ENCODE measurements at regions not wholly inside any gene's neighbourhood (a gene's known extent, or its start where the extent isn't known, plus 50 kb on each side); places are given as distances from the start of the nearest gene placed in this dataset.

DNA sequence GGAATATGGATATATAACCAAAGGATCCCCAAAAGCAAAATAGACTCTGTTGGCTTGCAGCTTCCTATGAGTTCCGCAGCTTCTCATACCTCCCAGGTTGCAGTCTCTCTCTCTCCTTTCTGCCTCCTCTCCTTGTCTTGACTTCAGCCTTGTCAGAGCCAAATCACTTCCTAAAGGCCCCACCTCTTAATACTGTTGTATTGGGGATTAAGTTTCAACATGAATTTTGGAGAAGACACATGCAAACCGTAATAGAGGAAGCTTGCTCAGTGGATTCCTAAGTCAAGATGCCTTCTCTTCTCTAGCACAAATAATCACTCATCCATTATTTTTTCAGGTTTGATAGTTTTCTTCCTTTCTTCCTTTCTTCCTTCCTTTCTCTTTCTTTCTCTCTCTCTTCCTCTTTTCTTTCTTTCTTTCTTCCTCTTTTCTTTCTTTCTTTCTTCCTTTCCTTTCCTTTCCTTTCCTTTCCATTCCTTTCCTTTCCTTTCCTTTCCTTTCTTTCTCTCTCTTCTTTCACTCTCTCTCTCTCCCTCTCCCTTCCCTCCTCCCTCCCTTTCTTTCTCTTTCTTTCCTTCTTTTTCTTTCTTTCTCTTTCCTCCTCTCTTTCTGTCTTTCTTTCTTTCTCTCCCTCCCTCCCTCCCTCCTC lies 411.3 kb upstream of the TPM1 start:
- POLR2A ChIA-PET (ENCODE audit: low non-redundant PET): no interaction called here

DNA sequence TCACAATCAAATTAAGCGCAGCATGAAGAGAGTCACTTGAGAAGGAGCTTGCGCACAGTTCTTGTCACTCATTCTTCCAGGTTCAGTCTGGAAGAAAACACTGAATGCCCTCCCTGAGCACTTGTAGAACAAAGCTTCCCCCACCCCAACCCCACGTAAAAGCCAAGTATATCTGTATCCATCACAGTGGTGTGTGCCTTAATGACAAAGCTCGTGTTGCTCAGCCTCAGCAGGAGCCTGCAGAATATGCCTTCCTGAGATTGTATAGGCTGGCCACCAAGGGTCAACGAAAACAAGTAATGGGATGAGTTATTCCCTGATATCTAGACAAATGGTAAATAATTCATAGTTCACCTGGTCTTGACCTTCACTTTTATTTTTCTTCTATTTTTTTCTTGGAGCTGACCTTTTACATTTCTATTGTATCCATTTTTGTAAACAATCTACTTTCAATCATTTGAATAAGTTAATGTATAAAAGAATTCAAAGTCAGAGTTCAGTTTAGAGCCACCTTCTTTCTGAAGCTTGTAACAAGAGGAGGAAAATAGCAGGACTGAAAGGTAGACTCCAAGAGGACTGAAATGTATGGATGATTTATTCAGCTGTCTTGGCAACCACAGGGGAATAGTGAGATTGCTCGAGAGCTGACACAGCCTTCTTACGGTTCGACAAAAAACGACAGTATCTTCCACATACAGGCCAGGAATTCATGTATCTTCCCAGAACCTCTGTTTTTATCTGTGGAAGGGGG lies 405.5 kb upstream of the TPM1 start:
- Histone ChIP-seq H3K36me3 (ENCODE audit: insufficient read depth, low read length, poor library complexity, severe bottlenecking) (no peaks in the 10 kb centered on the region), H3K4me1 (ENCODE audit: insufficient read depth, low read length, poor library complexity, severe bottlenecking) (no peaks in the 10 kb centered on the region), H3K27ac (ENCODE audit: low read depth, low read length, poor library complexity, severe bottlenecking) (no peak overlapping the region), H3K4me3 (ENCODE audit: low read depth, low read length, poor library complexity, severe bottlenecking) (no peak overlapping the region), H3K27me3 (replicated peaks; ENCODE audit: insufficient read depth, low read depth, low read length, poor library complexity) (no peaks in the 10 kb centered on the region), H3K9me3 (ENCODE audit: low read depth, low read length, poor library complexity, severe bottlenecking) (no peaks in the 10 kb centered on the region)
- TF ChIP-seq, protein P1, sequence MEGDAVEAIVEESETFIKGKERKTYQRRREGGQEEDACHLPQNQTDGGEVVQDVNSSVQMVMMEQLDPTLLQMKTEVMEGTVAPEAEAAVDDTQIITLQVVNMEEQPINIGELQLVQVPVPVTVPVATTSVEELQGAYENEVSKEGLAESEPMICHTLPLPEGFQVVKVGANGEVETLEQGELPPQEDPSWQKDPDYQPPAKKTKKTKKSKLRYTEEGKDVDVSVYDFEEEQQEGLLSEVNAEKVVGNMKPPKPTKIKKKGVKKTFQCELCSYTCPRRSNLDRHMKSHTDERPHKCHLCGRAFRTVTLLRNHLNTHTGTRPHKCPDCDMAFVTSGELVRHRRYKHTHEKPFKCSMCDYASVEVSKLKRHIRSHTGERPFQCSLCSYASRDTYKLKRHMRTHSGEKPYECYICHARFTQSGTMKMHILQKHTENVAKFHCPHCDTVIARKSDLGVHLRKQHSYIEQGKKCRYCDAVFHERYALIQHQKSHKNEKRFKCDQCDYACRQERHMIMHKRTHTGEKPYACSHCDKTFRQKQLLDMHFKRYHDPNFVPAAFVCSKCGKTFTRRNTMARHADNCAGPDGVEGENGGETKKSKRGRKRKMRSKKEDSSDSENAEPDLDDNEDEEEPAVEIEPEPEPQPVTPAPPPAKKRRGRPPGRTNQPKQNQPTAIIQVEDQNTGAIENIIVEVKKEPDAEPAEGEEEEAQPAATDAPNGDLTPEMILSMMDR (conservative IDR thresholded peaks at IDR 0.05; ENCODE audit: low read depth, low read length): no peak
- no peak for TF ChIP-seq EZH2 (IDR thresholded peaks at IDR 0.05; ENCODE audit: borderline replicate concordance, low read depth, low read length, poor library complexity, severe bottlenecking)
- no peak for DNase-seq (ENCODE audit: low spot score)
- CTCF ChIA-PET: no interaction called here
- no TSS peak for BruUV-seq (replicated peaks)
- POLR2A ChIA-PET (ENCODE audit: low non-redundant PET): no interaction called here
- intact Hi-C loops (cut with micrococcal nuclease; ENCODE audit: unreplicated experiment): no loop called here

More for the DNA sequence above, 411.3 kb upstream of the TPM1 start:
- Histone ChIP-seq H3K27ac (ENCODE audit: low read depth, low read length, poor library complexity, severe bottlenecking) (no peak overlapping the region), H3K9me3 (ENCODE audit: low read depth, low read length, poor library complexity, severe bottlenecking) (no peaks in the 10 kb centered on the region), H3K4me1 (ENCODE audit: insufficient read depth, low read length, poor library complexity, severe bottlenecking) (no peaks in the 10 kb centered on the region), H3K4me3 (ENCODE audit: low read depth, low read length, poor library complexity, severe bottlenecking) (no peak overlapping the region), H3K36me3 (ENCODE audit: insufficient read depth, low read length, poor library complexity, severe bottlenecking) (no peaks in the 10 kb centered on the region), H3K27me3 (replicated peaks; ENCODE audit: insufficient read depth, low read depth, low read length, poor library complexity) (no peaks in the 10 kb centered on the region)
- no TSS peak for BruUV-seq (replicated peaks)
- TF ChIP-seq, protein P1 (conservative IDR thresholded peaks at IDR 0.05; ENCODE audit: low read depth, low read length): no peak
- no peak for TF ChIP-seq EZH2 (IDR thresholded peaks at IDR 0.05; ENCODE audit: borderline replicate concordance, low read depth, low read length, poor library complexity, severe bottlenecking)
- intact Hi-C loops (cut with micrococcal nuclease; ENCODE audit: unreplicated experiment): no loop called here
- CTCF ChIA-PET: no interaction called here
- DNase-seq (ENCODE audit: low spot score): no peak

DNA sequence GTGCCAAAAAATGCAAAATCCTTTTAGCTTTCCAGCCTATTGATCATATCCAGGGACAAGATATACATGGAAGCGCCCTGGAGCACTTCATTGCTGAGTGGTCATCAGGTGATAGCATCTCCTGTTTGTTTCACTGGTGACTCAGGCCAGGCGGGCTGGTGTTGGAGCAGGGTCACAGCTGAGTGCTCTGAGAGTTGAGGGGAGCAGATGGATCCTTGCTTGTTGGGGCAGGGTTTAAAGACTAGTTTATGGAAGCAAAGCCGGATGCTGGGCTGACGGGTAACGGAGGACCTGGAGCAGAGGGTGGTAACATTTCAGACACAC lies 405.0 kb upstream of the TPM1 start:
- Histone ChIP-seq H3K4me3 (ENCODE audit: low read depth, low read length, poor library complexity, severe bottlenecking) (no peak overlapping the region), H3K27ac (ENCODE audit: low read depth, low read length, poor library complexity, severe bottlenecking) (no peak overlapping the region), H3K36me3 (ENCODE audit: insufficient read depth, low read length, poor library complexity, severe bottlenecking) (no peaks in the 10 kb centered on the region), H3K9me3 (ENCODE audit: low read depth, low read length, poor library complexity, severe bottlenecking) (no peaks in the 10 kb centered on the region), H3K4me1 (ENCODE audit: insufficient read depth, low read length, poor library complexity, severe bottlenecking) (no peaks in the 10 kb centered on the region), H3K27me3 (replicated peaks; ENCODE audit: insufficient read depth, low read depth, low read length, poor library complexity) (no peaks in the 10 kb centered on the region)
- POLR2A ChIA-PET (ENCODE audit: low non-redundant PET): no interaction called here
- DNase-seq (ENCODE audit: low spot score): no peak
- intact Hi-C loops (cut with micrococcal nuclease; ENCODE audit: unreplicated experiment): no loop called here
- BruUV-seq (replicated peaks): no TSS peak
- CTCF ChIA-PET: no interaction called here
- TF ChIP-seq, protein P1 (conservative IDR thresholded peaks at IDR 0.05; ENCODE audit: low read depth, low read length): no peak
- TF ChIP-seq EZH2 (IDR thresholded peaks at IDR 0.05; ENCODE audit: borderline replicate concordance, low read depth, low read length, poor library complexity, severe bottlenecking): no peak

All from A673 (cell line).